ENCODE measurements at regions not wholly inside any gene's neighbourhood (a gene's known extent, or its start where the extent isn't known, plus 50 kb on each side); places are given as distances from the start of the nearest gene placed in this dataset.

DNA sequence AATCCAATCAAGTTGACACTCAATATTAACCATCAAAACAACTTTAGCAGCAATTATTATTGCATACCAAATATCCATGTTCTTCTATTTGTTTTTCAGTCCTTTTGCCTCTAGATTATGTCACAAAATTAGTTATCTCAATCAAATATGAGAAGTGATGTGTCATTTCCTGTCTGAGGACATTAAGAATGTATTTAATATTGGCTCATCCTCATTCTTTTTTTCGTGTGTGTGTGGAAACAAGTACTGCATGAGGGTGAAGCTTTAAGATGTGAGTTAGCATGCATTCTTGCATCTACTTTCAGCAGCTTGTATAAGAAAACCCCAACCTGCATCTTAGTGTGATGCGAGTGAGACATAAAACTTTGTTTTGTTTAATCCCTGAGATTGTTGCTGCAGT is 301.4 kb downstream of the GRIA2 start:
- TF ChIP-seq, protein P1, sequence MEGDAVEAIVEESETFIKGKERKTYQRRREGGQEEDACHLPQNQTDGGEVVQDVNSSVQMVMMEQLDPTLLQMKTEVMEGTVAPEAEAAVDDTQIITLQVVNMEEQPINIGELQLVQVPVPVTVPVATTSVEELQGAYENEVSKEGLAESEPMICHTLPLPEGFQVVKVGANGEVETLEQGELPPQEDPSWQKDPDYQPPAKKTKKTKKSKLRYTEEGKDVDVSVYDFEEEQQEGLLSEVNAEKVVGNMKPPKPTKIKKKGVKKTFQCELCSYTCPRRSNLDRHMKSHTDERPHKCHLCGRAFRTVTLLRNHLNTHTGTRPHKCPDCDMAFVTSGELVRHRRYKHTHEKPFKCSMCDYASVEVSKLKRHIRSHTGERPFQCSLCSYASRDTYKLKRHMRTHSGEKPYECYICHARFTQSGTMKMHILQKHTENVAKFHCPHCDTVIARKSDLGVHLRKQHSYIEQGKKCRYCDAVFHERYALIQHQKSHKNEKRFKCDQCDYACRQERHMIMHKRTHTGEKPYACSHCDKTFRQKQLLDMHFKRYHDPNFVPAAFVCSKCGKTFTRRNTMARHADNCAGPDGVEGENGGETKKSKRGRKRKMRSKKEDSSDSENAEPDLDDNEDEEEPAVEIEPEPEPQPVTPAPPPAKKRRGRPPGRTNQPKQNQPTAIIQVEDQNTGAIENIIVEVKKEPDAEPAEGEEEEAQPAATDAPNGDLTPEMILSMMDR (IDR thresholded peaks at IDR 0.05; ENCODE audit: insufficient read depth, low read length, severe bottlenecking) = no peak
- Histone ChIP-seq H3K36me3 (ENCODE audit: control insufficient read depth, insufficient read depth, low read length) (no peaks in the 10 kb centered on the region), H3K4me3 (ENCODE audit: low read depth, low read length) (no peak overlapping the region), H3K27me3 (ENCODE audit: control insufficient read depth, insufficient read depth, low read length) (no peaks in the 10 kb centered on the region)
- DNase-seq (ENCODE audit: low read depth) = peak; percentile 18
- FAIRE-seq = no peak

DNA sequence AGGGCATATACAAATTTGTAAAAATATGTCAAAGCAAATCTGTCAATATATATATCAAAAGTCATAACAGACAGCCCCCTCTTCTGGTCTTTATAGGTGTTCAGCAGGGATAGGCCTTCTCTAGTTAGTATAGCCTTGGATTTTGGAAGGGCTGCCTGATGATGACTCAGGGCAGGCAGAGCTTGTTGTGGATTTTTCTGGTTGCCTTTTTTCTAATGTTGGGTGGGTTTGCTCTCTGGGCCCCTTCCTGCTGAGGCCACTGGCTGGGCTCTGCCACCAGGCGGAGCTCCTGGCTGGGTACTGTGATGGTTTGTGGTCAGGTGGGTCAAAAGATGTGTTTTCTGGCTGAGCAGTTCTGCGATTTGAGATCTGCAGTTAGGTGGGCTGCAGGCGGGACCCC is 294.2 kb downstream of the GRIA2 start:
- H3K27me3 ChIP-seq (ENCODE audit: control insufficient read depth, insufficient read depth, low read length) = no peaks in the 10 kb centered on the region
- FAIRE-seq (no peak), DNase-seq (ENCODE audit: low read depth) (no peak)
- no peaks in the 10 kb centered on the region for H3K36me3 ChIP-seq (ENCODE audit: control insufficient read depth, insufficient read depth, low read length)
- TF ChIP-seq, protein P1 (IDR thresholded peaks at IDR 0.05; ENCODE audit: insufficient read depth, low read length, severe bottlenecking) = peak; percentile 18
- no peak overlapping the region for H3K4me3 ChIP-seq (ENCODE audit: low read depth, low read length)

DNA sequence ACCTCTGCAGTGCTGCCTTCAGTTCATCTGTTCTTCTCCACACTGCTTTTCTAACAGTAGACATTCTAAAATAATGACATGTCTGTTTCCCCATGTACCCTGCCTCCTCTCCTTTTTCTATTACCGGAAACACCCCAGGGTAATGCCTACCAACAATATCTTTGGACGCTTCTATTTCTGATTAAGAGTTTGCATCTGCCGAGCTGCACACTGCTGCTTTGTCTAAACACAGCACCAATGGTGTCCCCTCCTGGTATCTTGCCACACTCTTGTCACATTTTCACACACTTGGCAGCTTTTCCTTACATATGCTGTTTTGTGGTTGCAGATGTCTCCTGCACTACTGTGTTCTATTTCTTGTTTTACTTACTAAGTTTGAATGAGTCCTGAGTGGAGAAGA is 288.8 kb downstream of the GRIA2 start:
- Histone ChIP-seq H3K27me3 (ENCODE audit: control insufficient read depth, insufficient read depth, low read length) (no peaks in the 10 kb centered on the region), H3K36me3 (ENCODE audit: control insufficient read depth, insufficient read depth, low read length) (no peaks in the 10 kb centered on the region), H3K4me3 (ENCODE audit: low read depth, low read length) (no peak overlapping the region)
- FAIRE-seq (no peak), DNase-seq (ENCODE audit: low read depth) (no peak)
- TF ChIP-seq, protein P1 (IDR thresholded peaks at IDR 0.05; ENCODE audit: insufficient read depth, low read length, severe bottlenecking) = no peak

DNA sequence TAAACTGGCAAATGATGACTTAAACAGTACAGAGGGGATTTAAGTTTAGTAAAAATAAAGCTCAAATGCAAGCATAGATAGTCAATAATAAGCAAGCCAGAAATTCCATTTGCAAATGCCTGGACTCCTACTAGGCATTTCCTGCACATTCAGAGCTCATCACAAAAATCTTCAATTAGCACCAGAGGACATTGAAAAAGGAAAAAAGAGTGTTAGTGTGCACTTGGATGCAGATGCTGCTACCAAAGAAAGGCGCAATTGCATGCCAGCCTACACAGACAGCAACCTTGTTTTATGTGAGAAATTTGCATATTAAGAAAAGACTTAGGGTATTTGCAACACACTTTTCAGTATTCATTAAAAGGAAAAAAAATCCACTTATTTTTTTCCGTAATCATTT is 282.1 kb downstream of the GRIA2 start:
- FAIRE-seq (no peak), DNase-seq (ENCODE audit: low read depth) (no peak)
- H3K36me3 ChIP-seq (ENCODE audit: control insufficient read depth, insufficient read depth, low read length) = no peaks in the 10 kb centered on the region
- TF ChIP-seq, protein P1 (IDR thresholded peaks at IDR 0.05; ENCODE audit: insufficient read depth, low read length, severe bottlenecking) = no peak
- no peaks in the 10 kb centered on the region for H3K27me3 ChIP-seq (ENCODE audit: control insufficient read depth, insufficient read depth, low read length)
- H3K4me3 ChIP-seq (ENCODE audit: low read depth, low read length) = no peak overlapping the region

DNA sequence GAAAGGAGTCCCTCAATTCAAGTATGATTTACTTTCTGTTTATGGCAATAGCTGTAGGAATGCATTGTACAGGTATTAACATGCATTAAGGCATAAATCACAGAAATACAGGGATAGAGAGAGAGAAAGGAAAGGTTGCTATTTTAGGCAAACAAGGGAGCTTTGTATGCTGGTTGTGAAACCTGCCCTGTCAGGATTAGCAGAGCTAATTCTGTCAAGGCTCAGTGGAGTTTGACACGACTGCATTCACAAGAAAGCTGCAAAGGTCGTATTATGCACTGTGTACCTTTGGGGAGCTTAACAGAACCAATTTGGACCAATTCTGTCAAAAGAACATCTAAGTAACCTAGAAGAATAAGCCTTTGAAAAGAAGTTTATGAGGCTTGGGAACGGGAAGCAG is 239.3 kb downstream of the GRIA2 start:
- Histone ChIP-seq H3K27me3 (ENCODE audit: control insufficient read depth, insufficient read depth, low read length) (no peaks in the 10 kb centered on the region), H3K36me3 (ENCODE audit: control insufficient read depth, insufficient read depth, low read length) (no peaks in the 10 kb centered on the region), H3K4me3 (ENCODE audit: low read depth, low read length) (no peak overlapping the region)
- peak; percentile 74 for DNase-seq (ENCODE audit: low read depth)
- TF ChIP-seq, protein P1 (IDR thresholded peaks at IDR 0.05; ENCODE audit: insufficient read depth, low read length, severe bottlenecking) = no peak
- peak; percentile 68 for FAIRE-seq

DNA sequence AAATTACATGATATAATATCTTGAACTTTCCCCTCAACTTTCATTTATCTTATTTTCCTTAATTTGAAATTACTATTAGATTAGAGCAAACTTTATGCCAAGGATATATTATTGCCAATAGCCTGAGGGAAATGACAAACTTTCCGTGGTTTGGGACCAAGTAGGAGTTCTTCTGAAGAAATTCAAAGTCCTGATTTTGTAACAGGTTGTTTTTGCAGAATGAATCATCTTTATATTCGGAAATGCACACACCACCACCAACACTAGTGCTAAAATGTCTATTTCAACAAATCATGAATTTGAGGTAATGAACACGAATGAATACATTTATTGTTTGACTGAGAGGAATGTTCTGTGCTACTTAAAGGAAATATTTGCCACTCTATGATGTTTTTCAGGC is 226.7 kb downstream of the GRIA2 start:
- no peak for FAIRE-seq

More for the DNA sequence above, 226.7 kb downstream of the GRIA2 start:
- peak; percentile 32 for DNase-seq (ENCODE audit: low read depth)
- TF ChIP-seq, protein P1 (IDR thresholded peaks at IDR 0.05; ENCODE audit: insufficient read depth, low read length, severe bottlenecking) = no peak
- H3K4me3 ChIP-seq (ENCODE audit: low read depth, low read length) = no peak overlapping the region
- no peaks in the 10 kb centered on the region for H3K36me3 ChIP-seq (ENCODE audit: control insufficient read depth, insufficient read depth, low read length)
- H3K27me3 ChIP-seq (ENCODE audit: control insufficient read depth, insufficient read depth, low read length) = no peaks in the 10 kb centered on the region

All from bronchial epithelial cell (primary cell).